ENCODE measurements at regions not wholly inside any gene's neighbourhood (a gene's known extent, or its start where the extent isn't known, plus 50 kb on each side); places are given as distances from the start of the nearest gene placed in this dataset.
A peak's percentile ranks its signal among the peaks of the same experiment; 100 is the strongest.

GRCh38 chr4:20512033-20512792, 188.0 kb upstream of the PACRGL start:
- no peak for DNase-seq

DNA sequence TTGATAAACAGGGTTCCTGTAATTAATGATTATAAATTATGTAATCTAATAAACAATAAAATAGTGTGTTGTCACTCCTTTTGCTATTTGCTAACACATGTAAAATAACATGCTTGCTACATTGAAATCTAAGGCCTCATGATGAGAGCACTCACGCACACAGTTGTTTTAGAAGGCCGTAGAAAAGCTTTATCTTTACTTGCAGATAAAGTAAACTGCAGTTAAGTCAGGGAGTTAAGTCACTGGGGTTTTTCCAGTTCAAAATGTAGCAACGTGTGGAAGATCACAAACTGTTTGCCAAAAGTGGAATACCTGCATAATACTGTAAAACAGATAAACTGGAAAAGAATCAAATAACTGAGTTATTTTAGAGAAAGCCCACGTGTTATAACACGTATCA, 187.3 kb upstream of the PACRGL start:
- no peak for DNase-seq

- no peak for DNase-seq
Observed at GRCh38 chr4:20520901-20521300, 179.4 kb upstream of the PACRGL start.

GRCh38 chr4:20528508-20528907, 171.8 kb upstream of the PACRGL start:
- no peak for DNase-seq

DNA sequence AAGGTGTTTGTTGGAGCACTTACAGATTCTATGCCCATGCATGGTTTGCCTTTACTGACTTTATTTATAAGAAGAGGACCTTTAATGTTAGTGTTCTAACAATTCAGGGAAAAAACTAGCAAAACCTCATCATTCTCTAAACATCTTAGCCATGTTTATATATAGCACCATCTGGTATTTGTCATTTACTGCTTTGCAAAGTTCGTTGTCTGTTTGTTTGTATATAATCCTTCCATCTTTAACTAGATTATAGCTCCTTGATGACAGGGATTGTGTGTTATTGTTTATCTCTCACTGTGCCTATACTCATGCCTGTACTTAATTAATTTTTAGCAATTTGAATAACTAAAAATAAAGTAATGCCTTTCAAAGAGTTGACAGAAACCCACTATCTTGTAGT, 170.6 kb upstream of the PACRGL start:
- DNase-seq: no peak

- no peak for DNase-seq
Observed at GRCh38 chr4:20532116-20532790, 168.0 kb upstream of the PACRGL start.

GRCh38 chr4:20532871-20533870, 167.1 kb upstream of the PACRGL start:
- DNase-seq: no peak

DNA sequence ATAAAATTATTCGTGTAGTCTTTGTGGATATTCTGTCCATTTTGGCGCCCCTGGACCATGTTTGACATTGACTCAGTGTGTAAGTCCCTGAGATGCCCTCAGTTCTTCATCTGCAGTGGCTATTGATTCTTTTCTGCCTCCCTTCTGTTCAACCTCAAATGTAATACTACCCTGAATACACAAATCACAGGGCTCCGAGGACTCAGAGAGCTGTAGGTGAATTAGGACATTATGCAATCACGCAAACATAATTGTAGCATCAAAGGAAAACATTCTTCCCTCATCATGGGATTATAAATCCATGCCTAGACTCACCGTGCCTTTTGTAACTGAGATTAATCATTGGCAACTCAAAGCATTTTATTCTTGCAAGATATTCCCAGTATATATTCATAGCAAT, 161.4 kb upstream of the PACRGL start:
- no peak for DNase-seq

GRCh38 chr4:20543131-20543530, 157.1 kb upstream of the PACRGL start:
- DNase-seq: no peak

DNA sequence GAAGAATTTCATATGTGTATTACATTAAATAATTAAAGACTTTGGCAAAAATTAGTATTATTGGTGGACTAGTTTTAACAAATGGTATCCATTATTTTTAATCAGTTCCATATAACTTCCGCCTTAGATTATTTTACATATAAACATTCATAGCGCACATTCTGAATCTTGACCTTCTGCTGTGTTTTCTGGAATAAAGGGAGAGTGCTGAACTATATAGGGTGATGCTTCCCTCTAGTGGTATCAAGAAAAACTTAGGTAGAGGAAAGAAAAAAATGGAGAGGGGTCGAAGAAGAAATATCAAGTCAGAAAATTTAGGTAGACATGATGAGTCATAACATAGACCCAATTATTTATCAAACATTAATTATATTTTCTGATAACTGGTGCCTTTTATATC, 155.6 kb upstream of the PACRGL start:
- DNase-seq: no peak

DNA sequence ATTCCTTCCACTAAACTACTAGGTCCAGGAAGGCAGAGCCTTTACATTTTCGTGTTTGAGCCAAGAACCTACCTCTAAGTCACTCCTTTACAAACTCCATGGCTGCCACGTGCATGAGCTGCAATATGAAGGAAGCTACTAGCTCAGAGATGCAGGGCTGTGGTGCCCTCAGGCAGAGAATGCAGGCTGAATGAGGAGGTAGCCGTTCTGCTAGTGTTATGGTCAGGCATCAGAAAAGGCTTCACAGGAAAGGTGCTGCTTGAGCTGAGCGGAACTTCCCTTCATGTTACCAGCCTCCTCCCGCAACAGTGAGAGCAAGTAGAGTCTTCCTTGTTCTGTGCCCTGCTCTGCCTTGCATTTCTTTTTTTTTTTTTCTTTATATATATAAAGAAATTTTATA, 148.3 kb upstream of the PACRGL start:
- no peak for DNase-seq

GRCh38 chr4:20554134-20554533, 146.1 kb upstream of the PACRGL start:
- no peak for DNase-seq

DNA sequence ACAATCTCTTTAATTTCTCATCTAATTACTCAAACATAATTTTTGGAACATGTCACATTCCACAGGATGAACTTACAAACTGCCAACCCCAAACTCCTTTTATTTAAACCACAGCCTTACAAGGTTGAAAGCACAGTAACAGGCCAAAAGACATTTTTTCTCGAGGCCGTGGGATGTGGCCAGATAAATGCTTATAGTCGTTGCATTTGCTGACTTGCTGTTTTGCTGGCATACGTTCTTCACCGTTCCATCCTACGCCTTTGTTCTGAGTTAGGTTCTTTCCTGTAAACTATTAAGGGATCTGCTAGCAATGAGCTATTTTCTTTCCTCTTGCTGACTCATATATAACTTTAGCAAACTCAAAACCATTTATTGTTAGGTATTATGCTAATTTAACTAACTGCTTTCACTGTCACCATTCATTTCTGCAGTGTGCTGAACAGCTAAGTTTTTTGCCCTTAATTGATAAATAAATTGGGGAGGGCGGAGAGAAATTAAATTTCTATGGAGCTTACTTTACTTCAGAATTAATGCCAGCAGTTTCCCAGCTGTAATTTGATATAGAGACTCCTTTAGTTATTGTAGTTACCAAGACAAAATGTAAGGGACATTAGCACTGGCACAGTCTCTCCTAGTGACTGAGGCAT, 135.1 kb upstream of the PACRGL start:
- DNase-seq: peak in 3 of 56 donors; percentile 0 to 2 (median 1)

- no peak for DNase-seq
Observed at GRCh38 chr4:20570981-20571715, 129.1 kb upstream of the PACRGL start.

DNA sequence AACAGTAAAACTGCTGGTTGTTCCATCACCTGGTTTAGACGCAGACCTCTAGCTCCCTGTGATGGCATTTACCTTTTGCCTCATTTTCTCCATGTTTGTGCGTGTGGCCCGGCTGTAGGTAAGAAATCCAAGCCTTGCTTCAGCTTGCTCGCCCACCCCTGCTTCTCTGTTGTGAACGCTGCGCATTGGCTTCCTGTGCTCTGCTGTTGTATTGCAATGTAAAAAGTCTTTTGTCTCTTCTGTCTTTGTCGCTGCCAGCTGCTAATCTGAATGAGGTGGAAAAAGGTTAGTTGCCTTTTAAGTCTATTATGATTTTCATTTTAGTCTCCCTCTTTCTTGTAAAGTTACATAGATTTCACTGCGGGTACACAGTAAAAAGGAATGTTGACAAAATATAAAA, 127.3 kb upstream of the PACRGL start:
- no peak for DNase-seq

- no peak for DNase-seq
Observed at GRCh38 chr4:20574986-20575385, 125.3 kb upstream of the PACRGL start.

DNA sequence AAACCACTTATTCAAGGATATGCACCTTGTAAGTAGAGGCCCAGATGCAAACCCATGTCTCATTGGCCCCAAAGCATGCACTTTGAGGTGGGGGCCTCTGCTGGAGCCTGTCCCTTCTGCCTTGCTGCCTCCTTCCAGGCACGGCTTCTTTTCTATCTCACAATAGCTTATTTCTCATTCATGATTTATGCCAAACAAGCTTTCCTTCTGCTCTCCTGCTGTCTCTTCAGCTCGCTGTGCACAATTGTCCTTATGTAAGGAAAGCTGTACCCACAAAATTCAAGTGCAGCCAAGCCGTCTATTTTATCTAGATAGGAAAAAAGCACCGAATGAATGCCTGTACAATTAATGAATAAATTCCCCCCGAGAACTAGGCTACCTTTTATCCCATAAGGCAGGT, 124.8 kb upstream of the PACRGL start:
- DNase-seq: no peak

DNA sequence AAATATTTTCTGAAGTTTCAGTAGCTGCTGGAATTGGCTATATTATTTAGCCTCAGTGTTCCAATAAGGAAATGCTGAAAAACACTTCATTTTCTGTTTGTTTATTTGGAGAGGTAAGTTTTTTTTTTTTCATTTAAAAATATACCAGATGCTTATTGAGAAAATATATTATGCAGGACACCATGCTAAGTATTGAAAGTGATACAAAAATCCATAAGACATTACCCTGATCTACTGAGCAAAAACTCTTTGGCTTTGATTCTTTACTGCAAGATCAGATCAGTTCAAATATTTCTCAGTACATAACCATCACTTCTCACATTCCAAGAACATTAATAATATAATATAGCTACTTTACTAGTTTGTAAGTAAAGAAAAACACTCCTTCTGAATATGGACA, 123.4 kb upstream of the PACRGL start:
- DNase-seq: no peak

DNA sequence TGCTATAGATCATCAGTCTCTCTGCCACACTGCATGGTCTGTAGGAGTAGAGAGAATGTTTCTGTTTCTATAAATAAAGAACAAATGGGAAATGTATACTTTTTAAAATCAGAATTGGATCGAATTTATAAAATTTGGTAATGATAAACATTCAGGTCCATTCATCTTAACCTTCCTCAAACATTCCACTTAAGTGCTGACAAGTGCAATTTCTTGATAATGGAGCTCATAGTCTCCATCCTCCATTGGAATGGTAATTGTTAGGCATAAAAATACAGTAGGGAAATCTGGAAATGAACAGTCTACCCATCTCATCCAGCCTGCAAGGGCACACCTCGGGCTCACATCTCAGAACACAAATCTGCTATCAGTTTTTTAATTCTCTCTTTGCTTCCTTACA, 122.6 kb upstream of the PACRGL start:
- no peak for DNase-seq

DNA sequence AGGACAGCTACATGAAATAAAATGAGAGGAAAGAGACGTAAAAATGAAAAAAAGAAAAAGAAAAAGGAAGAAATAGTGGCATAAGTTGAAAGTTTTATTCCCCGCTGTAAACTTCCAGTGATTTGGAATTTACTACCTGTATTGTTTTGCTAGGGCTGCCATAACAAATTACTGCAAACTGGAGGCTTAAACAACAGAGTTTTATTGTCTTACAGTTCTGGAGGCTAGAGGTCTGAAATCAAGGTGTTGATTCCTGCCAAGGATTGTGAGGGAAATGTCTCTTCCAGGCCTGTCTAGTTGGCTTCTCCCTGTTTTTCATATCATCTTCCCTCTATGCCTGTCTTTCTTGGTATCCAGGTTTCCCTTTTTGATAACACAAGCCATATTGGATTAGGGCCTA, 119.4 kb upstream of the PACRGL start:
- no peak for DNase-seq

DNA sequence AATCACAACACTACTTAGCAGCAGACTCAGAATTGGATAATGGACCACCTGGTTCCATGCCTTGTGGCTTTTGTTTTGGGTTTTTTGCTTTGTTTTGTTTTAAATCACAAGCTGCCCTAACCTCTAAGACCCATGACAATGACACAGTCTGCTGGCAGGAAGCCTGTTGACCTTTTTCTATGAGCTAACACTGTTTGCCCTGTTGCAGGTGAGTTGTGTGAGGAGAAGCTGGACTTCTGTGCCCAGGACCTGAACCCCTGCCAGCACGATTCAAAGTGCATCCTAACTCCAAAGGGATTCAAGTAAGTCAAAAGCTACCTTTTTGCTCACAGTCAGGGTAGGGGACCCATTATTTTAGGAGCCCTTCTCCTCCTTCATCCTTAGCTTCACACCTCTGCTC, 110.8 kb upstream of the PACRGL start:
- no peak for DNase-seq

Measured in nucleus accumbens (tissue), 56 donors.